ENCODE measurements at regions not wholly inside any gene's neighbourhood (a gene's known extent, or its start where the extent isn't known, plus 50 kb on each side); places are given as distances from the start of the nearest gene placed in this dataset.

- TF ChIP-seq CTCF (IDR thresholded peaks at IDR 0.05; ENCODE audit: low read depth, low read length, poor library complexity, severe bottlenecking), result no peak
- TF ChIP-seq EZH2phosphoT487 (IDR thresholded peaks at IDR 0.05; ENCODE audit: borderline replicate concordance, low read length), result no peak
Observed at GRCh38 chr14:31936115-31936514, 141.0 kb upstream of the ARHGAP5 start.

Data from DOHH2 (cell line).